Activated CD4-positive, alpha-beta T cell treated with anti-CD3 and anti-CD28 coated beads for 36 hours (primary cell): ENCODE measurements at regions not wholly inside any gene's neighbourhood (a gene's known extent, or its start where the extent isn't known, plus 50 kb on each side); places are given as distances from the start of the nearest gene placed in this dataset.
A peak's percentile ranks its signal among the peaks of the same experiment; 100 is the strongest.
"Not testable (repeated sequence)": the region's sequence is repeated elsewhere in the genome, so short reads cannot be mapped to it uniquely, and the experiment has no call there.

Experiments used
- ATAC-seq: fragments of 200-7000 bp; cut with Tn5 transposase; one replicate; pipeline ENCODE4 v1.10.0; 2021; ENCODE audit warnings: mild to moderate bottlenecking, moderate library complexity
- CTCF ChIA-PET: fragments of 350-600 bp; sonication (Branson Sonifier 250); formaldehyde crosslinking; loops from one replicate; lab custom pipeline; 2021; ENCODE audit warnings: antibody characterized with exemption; lab: Charles Lee
- POLR2A ChIA-PET: fragments of 350-600 bp; sonication (Branson Sonifier 250); formaldehyde crosslinking; loops from one replicate; lab custom pipeline; 2021; ENCODE audit warnings: antibody characterized with exemption, inconsistent platforms; lab: Charles Lee
- DNase-seq: peaks from one replicate; pipeline ENCODE4 v3.0.0-alpha.2; 2020
- H3K27ac Mint-ChIP-seq: one replicate; pipeline ENCODE4 v1.8.0; 2021; ENCODE audit warnings: mixed read lengths
- H3K27me3 Mint-ChIP-seq: one replicate; pipeline ENCODE4 v1.8.0; 2021; ENCODE audit warnings: mixed read lengths
- H3K36me3 Mint-ChIP-seq: one replicate; pipeline ENCODE4 v1.8.0; 2021; ENCODE audit warnings: low read depth, mixed read lengths
- H3K4me1 Mint-ChIP-seq: one replicate; pipeline ENCODE4 v1.8.0; 2021; ENCODE audit warnings: mixed read lengths
- H3K4me3 Mint-ChIP-seq: one replicate; pipeline ENCODE4 v1.8.0; 2021; ENCODE audit warnings: mild to moderate bottlenecking, moderate library complexity, mixed read lengths
- H3K9me3 Mint-ChIP-seq: one replicate; pipeline ENCODE4 v1.8.0; 2021; ENCODE audit warnings: low read depth, mixed read lengths
- intact Hi-C, 2 experiments: fragments of 100-400 bp; cut with DNase I in 1 of 2; cut with micrococcal nuclease in 1 of 2; formaldehyde crosslinking; loops; one replicate each; pipeline versions ENCODE4 v1.14.2 to v1.15.1; 2022 to 2024; cut with DNase I, micrococcal nuclease

DNA sequence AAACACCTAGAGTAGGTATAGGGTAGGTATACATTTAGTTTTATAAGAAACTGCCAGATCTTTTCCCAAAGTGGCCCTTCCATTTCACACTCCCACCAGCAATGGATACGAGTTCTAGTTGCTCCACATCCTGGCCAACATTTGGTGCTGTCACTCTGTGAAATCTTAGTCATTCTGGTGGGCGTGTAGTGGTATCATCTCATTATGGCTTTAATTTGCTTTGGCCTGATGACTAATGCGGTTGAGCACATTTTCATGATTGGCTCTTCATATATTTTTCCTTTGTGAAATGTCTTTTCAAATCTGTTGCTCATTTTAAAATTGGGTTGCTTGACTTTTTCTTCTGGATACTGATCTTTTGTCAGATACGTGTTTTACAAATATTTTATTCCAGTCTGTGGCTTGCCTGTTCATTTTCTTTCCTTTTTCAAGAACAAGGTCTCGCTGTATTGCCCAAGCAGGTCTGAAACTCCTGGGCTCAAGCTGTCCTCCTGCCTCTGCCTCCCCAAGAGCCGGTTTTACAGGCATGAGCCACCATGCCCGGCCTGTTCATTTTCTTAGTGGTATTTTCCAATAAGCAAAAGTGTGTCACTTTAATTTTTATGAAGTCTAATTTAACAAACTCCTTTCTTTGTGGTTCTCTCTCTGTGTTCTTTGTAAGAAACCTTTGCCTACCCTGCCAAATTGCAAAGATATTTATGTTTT lies 192.4 kb downstream of the SEC14L1 start:
- ATAC-seq (peak; percentile 59), DNase-seq (peak; percentile 66)
- Mint-ChIP-seq H3K4me1 (peaks cover 37% of the 10 kb centered on the region), H3K27ac (peak overlapping the region; percentile 88), H3K36me3 (peaks cover 7% of the 10 kb centered on the region), H3K4me3 (peak overlapping the region; percentile 50), H3K27me3 (no peaks in the 10 kb centered on the region), H3K9me3 (peaks cover 6% of the 10 kb centered on the region)
- POLR2A ChIA-PET = no interaction called here
- CTCF ChIA-PET = interaction anchor here (0.7 to 4.9 kb wide), 7 partner anchors 17 to 162 kb away, joined by 3 to 53 read pairs (median 13); no protein-coding TSS in a partner anchor
- intact Hi-C loops = loop anchor here (1.0 to 10.0 kb wide), 7 partner anchors 8 to 510 kb away; no protein-coding TSS in a partner anchor

DNA sequence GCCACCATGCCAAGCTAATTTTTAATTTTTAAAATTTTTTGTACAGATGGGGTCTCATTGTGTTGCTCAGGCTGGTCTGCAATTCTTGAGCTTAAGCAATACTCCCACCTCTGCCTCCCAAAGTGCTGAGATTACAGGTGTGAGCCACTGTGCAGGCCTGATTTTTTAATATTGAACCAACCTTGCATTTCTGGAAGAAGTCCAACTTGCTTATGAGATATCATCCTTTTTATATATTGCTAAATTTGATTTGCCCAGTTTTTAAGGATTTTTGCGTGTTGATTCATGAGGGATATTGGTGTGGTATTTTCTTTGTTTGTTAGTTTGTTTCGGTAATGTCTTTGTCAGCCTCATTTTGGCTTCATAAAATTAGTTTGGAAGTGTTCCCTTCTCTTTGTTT lies 196.4 kb downstream of the SEC14L1 start:
- CTCF ChIA-PET = interaction anchor here (1.1 to 1.2 kb wide), 4 partner anchors 11 to 157 kb away, joined by 3 to 4 read pairs (median 3); no protein-coding TSS in a partner anchor

DNA sequence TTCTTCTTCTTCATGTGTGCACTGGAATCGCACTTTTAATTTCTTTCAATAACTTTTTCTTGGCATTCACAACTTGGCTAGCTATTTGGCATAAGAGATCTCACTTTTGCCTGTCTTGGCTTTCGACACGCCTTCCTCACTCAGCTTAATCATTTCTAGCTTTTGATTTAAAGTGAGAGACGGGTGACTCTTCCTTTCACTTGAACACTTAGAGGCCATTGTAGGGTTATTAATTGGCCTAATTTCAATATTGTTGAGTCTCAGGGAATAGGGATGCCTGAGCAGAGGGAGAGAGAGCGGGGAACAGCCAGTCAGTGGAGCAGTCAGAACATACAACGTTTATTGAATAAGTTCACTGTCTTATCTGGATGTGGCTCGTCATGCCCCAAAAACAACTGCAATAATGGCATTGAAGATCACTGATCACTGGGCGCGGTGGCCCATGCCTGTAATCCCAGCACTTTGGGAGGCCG lies 200.3 kb downstream of the SEC14L1 start:
- ChIA-PET CTCF (interaction anchor here (0.5 to 2.7 kb wide), 8 partner anchors 10 to 985 kb away, joined by 3 to 12 read pairs (median 3); no protein-coding TSS in a partner anchor), POLR2A (interaction anchor here (0.8 kb wide), 1 partner anchor 10 kb away, joined by 4 read pairs; no protein-coding TSS in a partner anchor)
- H3K4me1 Mint-ChIP-seq = peaks cover 57% of the 10 kb centered on the region
- H3K4me3 Mint-ChIP-seq = peak overlapping the region; percentile 1
- H3K27ac Mint-ChIP-seq = peak overlapping the region; percentile 15
- no peaks in the 10 kb centered on the region for H3K27me3 Mint-ChIP-seq
- ATAC-seq = peak; percentile 57
- intact Hi-C loops = loop anchor here in 1 of 2 experiments (1.0 to 5.0 kb wide), 2 partner anchors 8 to 101 kb away; no protein-coding TSS in a partner anchor
- DNase-seq = peak; percentile 49
- H3K36me3 Mint-ChIP-seq = peaks cover 6% of the 10 kb centered on the region
- H3K9me3 Mint-ChIP-seq = peaks cover 11% of the 10 kb centered on the region

More for the DNA sequence above, 196.4 kb downstream of the SEC14L1 start:
- H3K4me1 Mint-ChIP-seq = peaks cover 53% of the 10 kb centered on the region
- no peak overlapping the region for H3K4me3 Mint-ChIP-seq
- no peak for ATAC-seq
- DNase-seq = no peak
- H3K27ac Mint-ChIP-seq = no peak overlapping the region
- peaks cover 8% of the 10 kb centered on the region for H3K36me3 Mint-ChIP-seq
- POLR2A ChIA-PET = no interaction called here
- intact Hi-C loops = loop anchor here in 1 of 2 experiments (10.0 kb wide), 1 partner anchor 308 kb away; no protein-coding TSS in a partner anchor
- H3K27me3 Mint-ChIP-seq = no peaks in the 10 kb centered on the region
- peaks cover 6% of the 10 kb centered on the region for H3K9me3 Mint-ChIP-seq

DNA sequence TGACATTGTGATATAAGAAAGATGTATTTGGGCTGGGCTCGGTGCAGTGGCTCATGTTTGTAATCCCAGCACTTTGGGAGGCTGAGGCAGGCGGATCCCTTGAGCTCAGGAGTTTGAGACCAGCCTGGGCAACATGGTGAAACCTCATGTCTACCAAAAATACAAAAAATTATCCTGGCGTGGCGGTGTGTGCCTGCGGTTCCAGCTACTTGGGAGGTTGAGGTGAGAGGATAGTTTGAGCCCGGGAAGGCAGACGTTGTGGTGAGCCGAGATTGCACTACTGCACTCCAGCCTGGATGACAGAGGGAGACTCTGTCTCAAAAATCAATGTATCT lies 201.9 kb downstream of the SEC14L1 start:
- H3K27ac Mint-ChIP-seq = peak overlapping the region; percentile 86
- DNase-seq, H3K9me3 Mint-ChIP-seq, ATAC-seq, POLR2A ChIA-PET, H3K36me3 Mint-ChIP-seq, H3K27me3 Mint-ChIP-seq: not testable (repeated sequence)
- intact Hi-C loops = loop anchor here (2.0 to 5.0 kb wide), 2 partner anchors 30 to 100 kb away; no protein-coding TSS in a partner anchor
- H3K4me3 Mint-ChIP-seq = peak overlapping the region; percentile 40
- CTCF ChIA-PET = interaction anchor here (0.7 kb wide), 1 partner anchor 104 kb away, joined by 3 read pairs; no protein-coding TSS in a partner anchor
- H3K4me1 Mint-ChIP-seq = peaks cover 59% of the 10 kb centered on the region

DNA sequence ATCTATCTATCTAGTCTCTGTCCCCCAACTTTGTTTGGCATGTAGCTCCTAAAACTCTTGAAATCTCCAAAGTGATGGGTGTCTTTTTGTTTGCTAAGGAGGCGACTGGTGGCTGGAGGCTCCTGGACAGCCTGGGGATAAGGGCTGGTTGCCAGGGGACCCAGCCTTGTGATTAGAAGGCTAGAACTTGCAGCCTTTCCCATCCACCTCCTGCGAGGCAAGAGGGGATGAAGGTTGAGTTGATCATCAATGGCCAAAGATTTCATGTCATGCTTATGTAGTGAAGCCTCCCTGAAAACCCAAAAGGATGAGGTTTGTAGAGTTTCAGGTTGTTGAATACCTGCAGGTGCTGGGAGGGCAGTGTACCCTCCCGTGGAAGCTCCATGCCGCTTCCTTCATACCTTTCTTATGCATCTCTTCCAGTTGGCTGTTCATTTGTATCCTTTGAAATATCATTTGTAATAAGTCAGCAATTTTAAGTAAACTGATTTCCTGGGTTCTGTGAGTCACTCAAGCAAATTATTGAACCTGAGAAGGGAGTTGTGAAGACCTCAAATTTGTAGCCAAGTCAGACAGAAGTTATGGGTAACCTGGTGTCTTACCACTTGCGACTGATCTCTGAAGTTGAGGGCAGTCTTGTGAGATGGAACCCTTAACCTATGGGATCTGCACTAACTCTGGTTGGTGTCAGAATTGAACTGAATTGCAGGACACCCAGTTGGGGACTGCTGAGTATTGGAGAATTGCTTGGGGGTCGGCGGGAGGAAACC lies 202.4 kb downstream of the SEC14L1 start:
- H3K9me3 Mint-ChIP-seq = peaks cover 5% of the 10 kb centered on the region
- H3K27me3 Mint-ChIP-seq = no peaks in the 10 kb centered on the region
- intact Hi-C loops = loop anchor here (2.0 to 5.0 kb wide), 2 partner anchors 30 to 99 kb away; no protein-coding TSS in a partner anchor
- ChIA-PET CTCF (interaction anchor here (0.6 to 0.8 kb wide), 2 partner anchors 13 to 57 kb away, joined by 3 to 4 read pairs; no protein-coding TSS in a partner anchor), POLR2A (no interaction called here)
- H3K27ac Mint-ChIP-seq = peak overlapping the region; percentile 86
- peaks cover 2% of the 10 kb centered on the region for H3K36me3 Mint-ChIP-seq
- H3K4me3 Mint-ChIP-seq = no peak overlapping the region
- H3K4me1 Mint-ChIP-seq = peaks cover 61% of the 10 kb centered on the region
- ATAC-seq (peak; percentile 67), DNase-seq (no peak)

DNA sequence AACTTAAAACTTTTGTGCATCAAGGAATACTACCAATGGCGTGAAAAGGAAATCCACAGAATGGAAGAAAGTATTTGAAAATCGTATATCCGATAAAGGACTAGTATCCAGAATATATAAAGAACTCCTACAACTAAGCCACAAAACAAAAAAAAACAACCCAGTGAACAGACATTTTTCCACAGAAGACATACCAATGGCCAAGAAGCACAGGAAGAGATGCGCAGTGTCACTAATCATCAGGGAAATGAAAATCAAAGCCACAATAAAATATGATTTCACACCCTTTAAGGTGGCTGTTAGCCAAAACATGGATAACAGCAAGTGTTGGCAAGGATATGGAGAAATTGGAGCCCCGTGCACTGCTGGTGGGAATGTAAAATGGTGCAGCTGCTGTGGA lies 203.3 kb downstream of the SEC14L1 start:
- no peak for DNase-seq
- Mint-ChIP-seq H3K9me3 (peaks cover 5% of the 10 kb centered on the region), H3K27ac (no peak overlapping the region), H3K36me3 (no peaks in the 10 kb centered on the region), H3K4me1 (peaks cover 58% of the 10 kb centered on the region), H3K4me3 (no peak overlapping the region), H3K27me3 (no peaks in the 10 kb centered on the region)
- no peak for ATAC-seq
- intact Hi-C loops = loop anchor here in 1 of 2 experiments (5.0 kb wide), 1 partner anchor 98 kb away; no protein-coding TSS in a partner anchor
- ChIA-PET CTCF (interaction anchor here (0.6 to 0.8 kb wide), 2 partner anchors 13 to 56 kb away, joined by 3 to 4 read pairs; no protein-coding TSS in a partner anchor), POLR2A (no interaction called here)

DNA sequence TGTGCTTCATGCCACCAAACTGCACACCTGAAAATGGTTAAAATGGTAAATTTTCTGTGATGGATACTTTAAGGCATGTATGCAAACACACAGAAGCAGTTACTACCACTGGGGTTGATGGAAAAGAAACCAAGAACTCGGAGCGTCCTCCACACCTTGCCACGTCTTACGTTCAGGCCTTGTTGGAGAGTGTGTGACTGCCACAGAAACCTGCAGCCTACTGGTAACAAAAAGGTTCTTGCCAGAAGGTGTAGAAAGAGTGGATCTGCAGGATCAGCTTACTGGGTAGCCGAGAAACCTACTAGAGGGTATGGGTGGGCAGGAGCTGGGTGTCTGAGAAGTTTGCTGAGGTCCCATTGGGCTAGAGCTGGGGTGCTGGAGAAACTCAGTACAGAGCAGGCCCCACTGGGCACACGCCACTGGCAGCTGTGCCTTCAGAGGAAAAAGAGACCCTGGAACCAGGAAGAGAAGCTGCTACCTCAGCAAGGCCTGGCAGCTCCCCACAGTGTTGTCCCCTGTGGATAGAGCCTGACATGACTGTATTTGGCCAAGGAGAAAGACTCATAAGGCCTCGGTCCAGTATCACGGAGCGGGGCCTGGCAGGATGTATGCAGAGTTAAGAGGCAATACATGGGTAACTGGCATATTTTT lies 204.6 kb downstream of the SEC14L1 start:
- no peaks in the 10 kb centered on the region for H3K36me3 Mint-ChIP-seq
- H3K27ac Mint-ChIP-seq = no peak overlapping the region
- DNase-seq = no peak
- ChIA-PET CTCF (interaction anchor here (0.8 to 2.0 kb wide), 2 partner anchors 14 to 34 kb away, joined by 3 to 8 read pairs; no protein-coding TSS in a partner anchor), POLR2A (no interaction called here)
- H3K27me3 Mint-ChIP-seq = no peaks in the 10 kb centered on the region
- intact Hi-C loops = no loop called here
- H3K9me3 Mint-ChIP-seq = peaks cover 5% of the 10 kb centered on the region
- ATAC-seq = no peak
- no peak overlapping the region for H3K4me3 Mint-ChIP-seq
- peaks cover 51% of the 10 kb centered on the region for H3K4me1 Mint-ChIP-seq

DNA sequence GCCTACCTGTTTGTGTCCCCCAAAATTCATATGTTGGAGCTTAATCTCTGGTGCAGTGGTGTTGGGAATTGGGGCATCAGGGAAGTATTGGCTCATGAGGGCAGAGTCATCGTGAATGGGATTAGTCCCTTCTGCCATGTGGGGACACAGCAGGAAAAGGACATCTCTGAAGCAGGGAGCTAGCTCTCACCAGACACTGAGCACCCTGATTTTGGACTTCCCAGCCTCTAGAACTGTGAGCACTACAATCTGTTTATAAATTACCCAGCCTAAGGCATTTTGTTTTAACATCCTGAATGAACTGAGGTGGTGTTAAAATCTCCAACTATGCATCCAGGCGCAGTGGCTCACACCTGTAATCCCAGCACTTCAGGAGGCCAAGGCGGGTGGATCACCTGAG lies 206.0 kb downstream of the SEC14L1 start:
- DNase-seq (no peak), ATAC-seq (no peak)
- H3K4me3 Mint-ChIP-seq = no peak overlapping the region
- peaks cover 5% of the 10 kb centered on the region for H3K9me3 Mint-ChIP-seq
- H3K27ac Mint-ChIP-seq = no peak overlapping the region
- ChIA-PET CTCF (interaction anchor here (0.6 to 2.1 kb wide), 5 partner anchors 8 to 1147 kb away, joined by 4 to 8 read pairs (median 4); no protein-coding TSS in a partner anchor), POLR2A (interaction anchor here (0.8 kb wide), 1 partner anchor 25 kb away, joined by 3 read pairs; no protein-coding TSS in a partner anchor)
- H3K27me3 Mint-ChIP-seq = no peaks in the 10 kb centered on the region
- intact Hi-C loops = no loop called here
- H3K36me3 Mint-ChIP-seq = no peaks in the 10 kb centered on the region
- H3K4me1 Mint-ChIP-seq = peaks cover 47% of the 10 kb centered on the region

DNA sequence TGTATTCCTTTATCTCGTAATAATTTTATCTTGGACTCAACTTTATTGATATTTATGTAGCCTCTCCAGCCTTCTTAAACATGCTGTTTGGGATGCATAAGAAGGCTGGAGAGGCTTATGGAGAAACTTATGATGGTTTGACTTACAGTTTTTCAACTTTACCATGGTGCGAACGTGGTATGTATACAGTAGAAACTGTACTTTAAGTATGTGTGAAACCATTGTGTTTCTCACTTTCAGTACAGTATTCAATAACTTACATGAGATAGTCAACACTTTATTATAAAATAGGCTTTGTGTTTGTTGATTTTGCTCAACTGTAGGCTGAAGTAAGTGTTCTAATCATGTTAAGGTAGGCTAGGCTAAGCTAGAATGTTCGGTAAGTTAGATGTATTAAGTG lies 206.8 kb downstream of the SEC14L1 start:
- DNase-seq = no peak
- ChIA-PET POLR2A (no interaction called here), CTCF (interaction anchor here (0.9 to 2.1 kb wide), 3 partner anchors 11 to 53 kb away, joined by 3 to 8 read pairs (median 7); no protein-coding TSS in a partner anchor)
- no peaks in the 10 kb centered on the region for H3K36me3 Mint-ChIP-seq
- H3K27me3 Mint-ChIP-seq = no peaks in the 10 kb centered on the region
- H3K27ac Mint-ChIP-seq = no peak overlapping the region
- peaks cover 5% of the 10 kb centered on the region for H3K9me3 Mint-ChIP-seq
- intact Hi-C loops = no loop called here
- H3K4me3 Mint-ChIP-seq = no peak overlapping the region
- ATAC-seq = no peak
- H3K4me1 Mint-ChIP-seq = peaks cover 39% of the 10 kb centered on the region

DNA sequence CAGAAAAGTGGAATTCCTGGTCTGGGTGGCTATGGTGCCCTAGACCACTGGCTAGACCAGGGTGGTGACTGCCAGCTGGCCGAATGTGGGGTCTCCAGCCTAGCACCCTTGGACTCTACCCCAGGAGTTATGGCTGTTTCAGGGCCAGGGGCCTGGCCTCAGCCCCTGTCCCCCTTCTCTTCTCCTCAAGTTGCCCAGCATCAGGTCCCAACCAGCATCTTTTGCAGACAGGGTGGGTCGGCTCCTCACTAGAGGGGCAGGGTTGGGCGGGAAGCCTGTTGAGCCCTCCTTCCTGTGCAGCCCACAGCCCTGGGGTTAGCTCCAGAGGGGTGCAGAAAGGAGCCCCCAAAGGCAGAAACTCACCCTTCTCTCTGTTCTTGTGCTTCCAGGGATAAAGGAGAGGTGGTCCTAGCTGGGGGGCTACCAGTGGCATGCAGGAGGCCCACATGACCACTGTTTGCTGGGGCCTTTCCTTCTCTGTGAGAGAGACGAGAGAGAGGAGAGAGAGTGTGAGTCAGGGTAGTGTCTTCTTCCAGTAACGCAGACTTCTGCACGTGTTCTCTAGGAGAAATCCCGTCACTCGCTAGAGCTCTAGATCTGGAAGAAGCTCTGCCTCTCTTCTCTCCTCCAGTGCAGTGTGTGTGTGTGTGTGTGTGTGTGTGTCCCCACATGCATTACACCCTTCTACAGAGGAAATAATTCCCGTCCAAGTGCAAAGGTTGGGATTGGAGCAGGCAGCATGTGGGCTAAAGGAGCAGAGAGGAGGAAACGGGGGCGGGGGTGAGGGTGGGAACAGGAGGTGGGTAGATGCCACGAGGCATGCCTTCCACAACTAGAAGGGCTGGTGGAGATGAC lies 209.4 kb downstream of the SEC14L1 start:
- intact Hi-C loops = no loop called here
- Mint-ChIP-seq H3K36me3 (no peaks in the 10 kb centered on the region), H3K4me1 (peaks cover 28% of the 10 kb centered on the region), H3K9me3 (no peaks in the 10 kb centered on the region), H3K27ac (no peak overlapping the region), H3K4me3 (no peak overlapping the region), H3K27me3 (no peaks in the 10 kb centered on the region)
- no peak for ATAC-seq
- DNase-seq = no peak
- CTCF ChIA-PET = interaction anchor here (0.7 to 1.7 kb wide), 2 partner anchors 17 to 391 kb away, joined by 3 read pairs; no protein-coding TSS in a partner anchor
- POLR2A ChIA-PET = no interaction called here
